Loucy (cell line): ENCODE measurements at regions not wholly inside any gene's neighbourhood (a gene's known extent, or its start where the extent isn't known, plus 50 kb on each side); places are given as distances from the start of the nearest gene placed in this dataset.

Experiments used
- H2AFZ ChIP-seq: fragments of 200-600 bp; sonication (generic); 2 replicates; pipeline ENCODE4 v1.6.0; 2016; ENCODE audit warnings: antibody characterized with exemption, mild to moderate bottlenecking, low read length, moderate library complexity
- H3F3A ChIP-seq: fragments of 200-600 bp; 2 replicates; pipeline ENCODE4 v1.6.0; 2016; ENCODE audit warnings: antibody characterized with exemption, low read depth, mild to moderate bottlenecking
- H3K27me3 ChIP-seq: fragments of 200-600 bp; sonication (generic); 2 replicates; pipeline ENCODE4 v1.6.1; 2014; ENCODE audit warnings: low read length, mild to moderate bottlenecking; ENCODE audit not compliant: insufficient read depth, poor library complexity, severe bottlenecking
- H3K36me3 ChIP-seq: fragments of 200-600 bp; sonication (generic); 2 replicates; pipeline ENCODE4 v1.6.1; 2016; ENCODE audit warnings: low read length; ENCODE audit not compliant: insufficient read depth
- H3K4me1 ChIP-seq: fragments of 200-600 bp; sonication (generic); 2 replicates; pipeline ENCODE4 v1.5.1; 2014; ENCODE audit warnings: low read length, mild to moderate bottlenecking; ENCODE audit not compliant: insufficient read depth, poor library complexity, severe bottlenecking
- H3K4me2 ChIP-seq: fragments of 200-600 bp; sonication (generic); 2 replicates; pipeline ENCODE4 v1.6.0; 2014; ENCODE audit warnings: antibody characterized with exemption, low read length, low read depth, mild to moderate bottlenecking; ENCODE audit not compliant: poor library complexity, severe bottlenecking
- H3K4me3 ChIP-seq: fragments of 200-600 bp; sonication (generic); 2 replicates; pipeline ENCODE4 v1.5.1; 2014; ENCODE audit warnings: low read length, mild to moderate bottlenecking, mixed read lengths; ENCODE audit not compliant: poor library complexity, severe bottlenecking
- H3K79me2 ChIP-seq: fragments of 200-600 bp; sonication (generic); 2 replicates; pipeline ENCODE4 v1.6.1; 2014; ENCODE audit warnings: low read length; ENCODE audit not compliant: insufficient read depth
- H3K9ac ChIP-seq: fragments of 200-600 bp; sonication (generic); 2 replicates; pipeline ENCODE4 v1.6.0; 2014; ENCODE audit warnings: mild to moderate bottlenecking, low read depth, low read length, moderate library complexity; ENCODE audit not compliant: poor library complexity, severe bottlenecking
- H3K9me2 ChIP-seq: fragments of 200-600 bp; sonication (generic); replicated peaks from 2 replicates; pipeline ENCODE4 v1.6.1; 2016; ENCODE audit warnings: low read depth, low read length, mixed read lengths
- H3K9me3 ChIP-seq: fragments of 200-600 bp; sonication (generic); 2 replicates; pipeline ENCODE4 v1.6.1; 2014; ENCODE audit warnings: mild to moderate bottlenecking, antibody characterized with exemption, low read length, low read depth; ENCODE audit not compliant: insufficient read depth
- H4K20me1 ChIP-seq: fragments of 200-600 bp; sonication (generic); 2 replicates; pipeline ENCODE4 v1.6.0; 2014; ENCODE audit warnings: antibody characterized with exemption, low read length, mild to moderate bottlenecking; ENCODE audit not compliant: insufficient read depth, poor library complexity, severe bottlenecking
- EZH2phosphoT487 ChIP-seq: fragments of 200-600 bp; IDR thresholded peaks from 2 replicates; pipeline ENCODE4 v1.6.1; 2018; ENCODE audit warnings: antibody characterized with exemption, mild to moderate bottlenecking, moderate library complexity, borderline replicate concordance
- TF ChIP-seq, protein P1 (sequence below): fragments of 200-600 bp; sonication (generic); conservative IDR thresholded peaks from 2 replicates; pipeline ENCODE4 v1.5.1; 2014; ENCODE audit warnings: mild to moderate bottlenecking, antibody characterized with exemption, low read length

DNA sequence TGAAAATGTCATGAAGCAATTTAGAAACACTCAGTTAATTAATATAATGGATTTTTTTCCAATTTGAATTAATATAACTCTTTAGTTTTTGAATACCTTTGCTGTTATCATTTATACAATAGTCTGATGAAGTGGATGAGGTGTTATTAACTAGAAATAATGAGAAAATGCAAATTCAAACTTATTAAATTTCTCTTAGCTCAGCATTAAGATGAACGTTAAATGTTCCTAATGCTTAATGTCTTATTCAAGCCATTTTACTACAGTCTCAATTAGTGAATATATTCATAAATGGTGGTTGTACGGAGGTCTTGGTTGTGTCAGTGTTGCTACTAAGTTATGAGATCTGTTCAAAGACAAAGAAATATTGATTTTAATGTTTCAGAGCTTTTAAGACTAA lies 186.3 kb downstream of the DTHD1 start:
- no peak overlapping the region for H3K4me2 ChIP-seq
- H3K9ac ChIP-seq: no peak overlapping the region
- no peaks in the 10 kb centered on the region for H3K36me3 ChIP-seq
- no peaks in the 10 kb centered on the region for H3F3A ChIP-seq
- no peaks in the 10 kb centered on the region for H3K4me1 ChIP-seq
- H3K27me3 ChIP-seq: peaks cover 2% of the 10 kb centered on the region
- no peak overlapping the region for H2AFZ ChIP-seq
- no peaks in the 10 kb centered on the region for H3K9me3 ChIP-seq
- no peak overlapping the region for H3K4me3 ChIP-seq
- no peaks in the 10 kb centered on the region for H4K20me1 ChIP-seq
- no peaks in the 10 kb centered on the region for H3K9me2 ChIP-seq
- TF ChIP-seq EZH2phosphoT487: no peak
- TF ChIP-seq, protein P1, sequence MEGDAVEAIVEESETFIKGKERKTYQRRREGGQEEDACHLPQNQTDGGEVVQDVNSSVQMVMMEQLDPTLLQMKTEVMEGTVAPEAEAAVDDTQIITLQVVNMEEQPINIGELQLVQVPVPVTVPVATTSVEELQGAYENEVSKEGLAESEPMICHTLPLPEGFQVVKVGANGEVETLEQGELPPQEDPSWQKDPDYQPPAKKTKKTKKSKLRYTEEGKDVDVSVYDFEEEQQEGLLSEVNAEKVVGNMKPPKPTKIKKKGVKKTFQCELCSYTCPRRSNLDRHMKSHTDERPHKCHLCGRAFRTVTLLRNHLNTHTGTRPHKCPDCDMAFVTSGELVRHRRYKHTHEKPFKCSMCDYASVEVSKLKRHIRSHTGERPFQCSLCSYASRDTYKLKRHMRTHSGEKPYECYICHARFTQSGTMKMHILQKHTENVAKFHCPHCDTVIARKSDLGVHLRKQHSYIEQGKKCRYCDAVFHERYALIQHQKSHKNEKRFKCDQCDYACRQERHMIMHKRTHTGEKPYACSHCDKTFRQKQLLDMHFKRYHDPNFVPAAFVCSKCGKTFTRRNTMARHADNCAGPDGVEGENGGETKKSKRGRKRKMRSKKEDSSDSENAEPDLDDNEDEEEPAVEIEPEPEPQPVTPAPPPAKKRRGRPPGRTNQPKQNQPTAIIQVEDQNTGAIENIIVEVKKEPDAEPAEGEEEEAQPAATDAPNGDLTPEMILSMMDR: no peak
- no peaks in the 10 kb centered on the region for H3K79me2 ChIP-seq

DNA sequence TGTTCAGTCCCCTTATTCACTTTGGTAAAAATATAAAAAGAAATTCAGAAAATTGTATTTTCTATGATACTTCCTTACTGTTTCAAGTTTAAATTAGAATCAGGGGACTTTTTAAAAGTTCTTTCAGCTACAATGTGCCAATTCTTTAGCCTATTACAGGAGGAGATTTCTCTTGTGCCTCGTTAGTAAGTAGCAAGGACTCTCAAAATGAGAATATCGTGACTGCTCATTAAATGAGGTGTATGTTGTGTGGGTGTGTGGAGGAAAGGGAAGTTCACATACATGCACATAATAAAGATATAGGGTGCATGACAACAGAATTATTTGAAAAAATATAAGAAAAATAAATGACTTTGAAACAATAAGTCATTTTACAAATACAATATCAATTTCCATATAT lies 190.5 kb downstream of the DTHD1 start:
- no peak for TF ChIP-seq EZH2phosphoT487
- TF ChIP-seq, protein P1: no peak
- Histone ChIP-seq H3K4me1 (no peaks in the 10 kb centered on the region), H3K4me2 (no peak overlapping the region), H4K20me1 (no peaks in the 10 kb centered on the region), H3K9ac (no peak overlapping the region), H3K9me2 (no peaks in the 10 kb centered on the region), H3K4me3 (no peak overlapping the region), H3K36me3 (no peaks in the 10 kb centered on the region), H3K27me3 (peaks cover 3% of the 10 kb centered on the region), H3F3A (no peaks in the 10 kb centered on the region), H3K9me3 (no peaks in the 10 kb centered on the region), H3K79me2 (no peaks in the 10 kb centered on the region), H2AFZ (no peak overlapping the region)

DNA sequence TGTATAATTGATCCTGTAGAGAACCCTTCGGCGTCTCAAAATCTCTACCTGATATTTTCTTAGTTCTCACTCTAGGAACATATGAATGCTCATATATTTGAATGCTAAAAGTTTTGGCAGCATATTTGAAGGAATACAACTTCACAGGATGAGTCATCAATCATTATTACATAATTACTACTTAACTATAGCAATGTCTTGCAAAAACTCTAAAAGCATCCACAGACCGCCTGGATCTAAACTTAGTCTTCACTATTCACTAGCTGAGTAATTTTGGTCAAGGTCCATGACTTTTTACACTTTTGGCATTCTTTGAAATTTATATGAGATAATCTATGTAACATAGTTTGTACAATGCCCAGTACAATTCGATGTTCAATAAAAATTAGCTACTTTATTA lies 194.7 kb downstream of the DTHD1 start:
- Histone ChIP-seq H3K4me2 (no peak overlapping the region), H3K4me3 (no peak overlapping the region), H3K79me2 (no peaks in the 10 kb centered on the region), H3F3A (no peaks in the 10 kb centered on the region), H4K20me1 (no peaks in the 10 kb centered on the region), H3K4me1 (no peaks in the 10 kb centered on the region), H3K9me2 (no peaks in the 10 kb centered on the region; the same call in 1 of the 2 replicates), H3K9ac (no peak overlapping the region), H3K36me3 (no peaks in the 10 kb centered on the region), H3K27me3 (peaks cover 3% of the 10 kb centered on the region), H2AFZ (no peak overlapping the region), H3K9me3 (no peaks in the 10 kb centered on the region)
- no peak for TF ChIP-seq EZH2phosphoT487
- TF ChIP-seq, protein P1: no peak
